ENCODE measurements at regions not wholly inside any gene's neighbourhood (a gene's known extent, or its start where the extent isn't known, plus 50 kb on each side); places are given as distances from the start of the nearest gene placed in this dataset.

- no peak for TF ChIP-seq NFYB (IDR thresholded peaks at IDR 0.05; ENCODE audit: insufficient read depth, low read depth, low read length)
- no peak for TF ChIP-seq STAT3 (IDR thresholded peaks at IDR 0.05; ENCODE audit: low read depth, low read length)
These were observed 330.2 kb downstream of the ZIC3 start (continued) for GRCh38 chrX:137896123-137896522.

- H3K9ac ChIP-seq (ENCODE audit: control insufficient read depth, insufficient read depth, low read length): no peak overlapping the region
- FAIRE-seq: no peak
- no peaks in the 10 kb centered on the region for H3K9me3 ChIP-seq (replicated peaks; ENCODE audit: control insufficient read depth, insufficient read depth, low read length)
- no peaks in the 10 kb centered on the region for H4K20me1 ChIP-seq (ENCODE audit: control insufficient read depth, insufficient read depth)
- DNase-seq (ENCODE audit: low read depth, low spot score): no peak
- no peak for ATAC-seq
- intact Hi-C loops (cut with micrococcal nuclease; ENCODE audit: unreplicated experiment) (no loop called here), in situ Hi-C loops (cut with MboI) (no loop called here)
- no peaks in the 10 kb centered on the region for H3K79me2 ChIP-seq (ENCODE audit: control insufficient read depth, insufficient read depth, low read length)
- RAD21 ChIA-PET (ENCODE audit: unreplicated experiment): no interaction called here
- POLR2A ChIA-PET: no interaction called here
- H3K36me3 ChIP-seq (ENCODE audit: control insufficient read depth in 2 of 2, insufficient read depth in 2 of 2, low read length in 1 of 2): no peaks in the 10 kb centered on the region
- no peak overlapping the region for H2AFZ ChIP-seq (ENCODE audit: control insufficient read depth, low read depth, low read length)
- WGBS (ENCODE audit: insufficient coverage, insufficient replicate concordance, low lambda C conversion rate, missing lambda C conversion rate): 4% methylated on average over 3 of the region's 3 CpGs
- no peak overlapping the region for H3K27ac ChIP-seq (ENCODE audit: control insufficient read depth, insufficient read depth)
- no peaks in the 10 kb centered on the region for H3K4me1 ChIP-seq (ENCODE audit: control insufficient read depth, insufficient read depth, low read length)
- SMC1A ChIA-PET (ENCODE audit: uncharacterized antibody, unreplicated experiment): interaction anchor here (0.6 to 1.1 kb wide), 2 partner anchors 161 to 483 kb away, joined by 3 read pairs; no protein-coding TSS in a partner anchor
- H3K27me3 ChIP-seq (replicated peaks in 1 of 2; ENCODE audit: control insufficient read depth in 2 of 2, insufficient read depth in 2 of 2, low read length in 1 of 2): no peaks in the 10 kb centered on the region
- CTCF ChIA-PET: interaction anchor here (0.6 kb wide), 1 partner anchor 10 kb away, joined by 3 read pairs; no protein-coding TSS in a partner anchor
- H3K4me3 ChIP-seq: no peak overlapping the region
- TF ChIP-seq SREBF1 (IDR thresholded peaks at IDR 0.05; ENCODE audit: low read length) (no peak), CHD4 (IDR thresholded peaks at IDR 0.05) (no peak), ZBTB4 (CRISPR knock-in tag; IDR thresholded peaks at IDR 0.05) (no peak), HCFC1 (IDR thresholded peaks at IDR 0.05; ENCODE audit: low read length) (no peak), ZNF622 (IDR thresholded peaks at IDR 0.05) (no peak), PAX5 (IDR thresholded peaks at IDR 0.05; ENCODE audit: borderline replicate concordance, low read depth, low read length) (no peak), RCOR1 (conservative IDR thresholded peaks at IDR 0.05; ENCODE audit: low read depth, low read length) (no peak), HDAC2 (IDR thresholded peaks at IDR 0.05) (no peak), EGR1 (IDR thresholded peaks at IDR 0.05; ENCODE audit: borderline replicate concordance in 1 of 2, low read depth in 2 of 2, low read length in 2 of 2) (no peak), MEF2A (IDR thresholded peaks at IDR 0.05; ENCODE audit: insufficient read depth, low read depth, low read length) (no peak), ELK1 (IDR thresholded peaks at IDR 0.05; ENCODE audit: low read depth, low read length) (no peak), CREM (IDR thresholded peaks at IDR 0.05; ENCODE audit: low read depth) (no peak), NR2C1 (IDR thresholded peaks at IDR 0.05) (no peak)
- no peak overlapping the region for H3K4me2 ChIP-seq (ENCODE audit: control insufficient read depth, insufficient read depth)
- BruUV-seq (replicated peaks): no TSS peak
These were observed 349.5 kb downstream of the ZIC3 start for GRCh38 chrX:137915466-137915865.

Data from GM12878 (cell line).